ENCODE measurements at regions not wholly inside any gene's neighbourhood (a gene's known extent, or its start where the extent isn't known, plus 50 kb on each side); places are given as distances from the start of the nearest gene placed in this dataset.
"Not testable (repeated sequence)": the region's sequence is repeated elsewhere in the genome, so short reads cannot be mapped to it uniquely, and the experiment has no call there.

GRCh38 chr9:82911996-82912395 is 150.9 kb downstream of the RASEF start:
- DNase-seq (ENCODE audit: low read depth): no peak

GRCh38 chr9:82912645-82913044 is 150.3 kb downstream of the RASEF start:
- no peak for DNase-seq (ENCODE audit: low read depth)

GRCh38 chr9:82916238-82916637 is 146.7 kb downstream of the RASEF start:
- not testable (repeated sequence) for DNase-seq (ENCODE audit: low read depth)

GRCh38 chr9:82920154-82920553 is 142.8 kb downstream of the RASEF start:
- no peak for DNase-seq (ENCODE audit: low read depth)

- DNase-seq (ENCODE audit: low read depth): no peak
Observed at GRCh38 chr9:82922686-82923085, 140.3 kb downstream of the RASEF start.

- no peak for DNase-seq (ENCODE audit: low read depth)
Observed at GRCh38 chr9:82923092-82923911, 139.6 kb downstream of the RASEF start.

- no peak for DNase-seq (ENCODE audit: low read depth)
Observed at GRCh38 chr9:82923912-82924605, 138.9 kb downstream of the RASEF start.

Data from fibroblast of gingiva (primary cell).